ENCODE measurements at regions not wholly inside any gene's neighbourhood (a gene's known extent, or its start where the extent isn't known, plus 50 kb on each side); places are given as distances from the start of the nearest gene placed in this dataset.

GRCh38 chr18:76594966-76595365 is 99.9 kb upstream of the ZNF516 start:
- no peak for DNase-seq

- DNase-seq, result no peak
These were observed 98.8 kb upstream of the ZNF516 start for GRCh38 chr18:76593843-76594242.

GRCh38 chr18:76592981-76593381 is 97.9 kb upstream of the ZNF516 start:
- DNase-seq, result peak; percentile 53

GRCh38 chr18:76592096-76592495 is 97.1 kb upstream of the ZNF516 start:
- no peak for DNase-seq

- no peak for DNase-seq
These were observed 94.8 kb upstream of the ZNF516 start for GRCh38 chr18:76589866-76590265.

- DNase-seq, result no peak
These were observed 94.3 kb upstream of the ZNF516 start for GRCh38 chr18:76589316-76589715.

- no peak for DNase-seq
These were observed 93.7 kb upstream of the ZNF516 start for GRCh38 chr18:76588601-76589226.

- no peak for DNase-seq
These were observed 92.8 kb upstream of the ZNF516 start for GRCh38 chr18:76587879-76588271.

- no peak for DNase-seq
These were observed 92.3 kb upstream of the ZNF516 start for GRCh38 chr18:76587147-76587878.

GRCh38 chr18:76584414-76585310 is 89.6 kb upstream of the ZNF516 start:
- no peak for DNase-seq

GRCh38 chr18:76581261-76581660 is 86.2 kb upstream of the ZNF516 start:
- no peak for DNase-seq

- DNase-seq, result no peak
These were observed 85.4 kb upstream of the ZNF516 start for GRCh38 chr18:76580288-76580962.

GRCh38 chr18:76579301-76579695 is 84.3 kb upstream of the ZNF516 start:
- no peak for DNase-seq

GRCh38 chr18:76578571-76579300 is 83.7 kb upstream of the ZNF516 start:
- DNase-seq, result peak; percentile 61

- no peak for DNase-seq
These were observed 78.4 kb upstream of the ZNF516 start for GRCh38 chr18:76573325-76574025.

- DNase-seq, result peak; percentile 11
These were observed 77.6 kb upstream of the ZNF516 start for GRCh38 chr18:76572518-76573247.

GRCh38 chr18:76571689-76572088 is 76.6 kb upstream of the ZNF516 start:
- no peak for DNase-seq

GRCh38 chr18:76570856-76571255 is 75.8 kb upstream of the ZNF516 start:
- no peak for DNase-seq

- DNase-seq, result no peak
These were observed 74.8 kb upstream of the ZNF516 start for GRCh38 chr18:76569644-76570419.

GRCh38 chr18:76568731-76569130 is 73.7 kb upstream of the ZNF516 start:
- DNase-seq, result no peak
